D721Med (cell line): ENCODE measurements at regions not wholly inside any gene's neighbourhood (a gene's known extent, or its start where the extent isn't known, plus 50 kb on each side); places are given as distances from the start of the nearest gene placed in this dataset.

Experiments
- DNase-seq: peaks from one replicate; pipeline ENCODE4 v3.0.0; 2011; ENCODE audit warnings: low spot score; ENCODE audit not compliant: insufficient read length
- FAIRE-seq: peaks from 2 replicates; lab custom pipeline; 2011; peaks lifted over from hg19 to GRCh38; lab: Jason Lieb, UNC
- CTCF ChIP-seq: IDR thresholded peaks from 2 replicates; pipeline ENCODE4 v1.5.1; 2012; ENCODE audit warnings: mild to moderate bottlenecking, control low read depth; ENCODE audit not compliant: insufficient read depth; ENCODE audit errors: missing control alignments

DNA sequence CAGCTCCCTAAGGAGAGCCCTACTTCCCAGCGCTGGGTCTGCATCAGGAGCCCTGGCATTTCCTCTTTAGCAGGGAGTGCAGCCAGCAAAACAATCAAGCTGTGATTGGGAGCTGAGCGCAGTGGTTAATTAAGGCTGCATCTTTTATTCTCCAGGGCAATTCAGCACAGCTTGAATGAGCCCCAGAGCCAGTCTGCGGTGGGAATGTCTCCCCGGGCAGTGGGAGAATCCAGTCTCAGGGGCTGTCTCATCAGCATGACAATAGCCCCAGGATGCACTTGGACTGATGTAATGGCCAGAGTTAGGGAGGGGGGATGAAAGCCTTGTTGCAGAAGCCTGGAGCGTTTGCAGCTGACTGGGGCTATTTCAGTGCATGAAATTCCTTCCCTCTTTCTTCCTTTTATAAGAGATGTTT is 292.6 kb upstream of the SOX9 start:
- TF ChIP-seq CTCF = no peak
- no peak for DNase-seq
- no peak for FAIRE-seq

DNA sequence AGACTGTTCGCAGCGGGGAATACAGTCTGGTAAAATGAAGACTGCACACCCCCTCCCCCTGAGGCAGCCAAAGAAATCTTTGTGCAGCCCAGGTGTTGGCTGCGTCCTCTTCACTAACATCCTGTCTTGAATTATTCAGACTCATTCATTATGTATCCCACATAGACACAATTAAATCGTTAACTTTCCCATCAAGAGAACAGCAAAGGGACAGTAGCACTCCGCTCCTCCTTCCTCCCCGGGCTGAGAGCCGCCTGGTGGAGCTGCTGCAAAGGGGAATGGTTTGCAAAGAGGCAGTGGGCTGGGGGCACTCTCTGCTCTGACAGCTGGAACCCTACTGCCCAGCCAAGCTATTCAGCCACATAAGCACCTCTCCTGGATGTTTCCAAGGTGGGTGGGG is 290.0 kb upstream of the SOX9 start:
- DNase-seq (no peak), FAIRE-seq (no peak)
- TF ChIP-seq CTCF = no peak

- FAIRE-seq (no peak), DNase-seq (no peak)
- TF ChIP-seq CTCF = no peak
Measured at GRCh38 chr17:71842986-71843385, 277.8 kb upstream of the SOX9 start.

DNA sequence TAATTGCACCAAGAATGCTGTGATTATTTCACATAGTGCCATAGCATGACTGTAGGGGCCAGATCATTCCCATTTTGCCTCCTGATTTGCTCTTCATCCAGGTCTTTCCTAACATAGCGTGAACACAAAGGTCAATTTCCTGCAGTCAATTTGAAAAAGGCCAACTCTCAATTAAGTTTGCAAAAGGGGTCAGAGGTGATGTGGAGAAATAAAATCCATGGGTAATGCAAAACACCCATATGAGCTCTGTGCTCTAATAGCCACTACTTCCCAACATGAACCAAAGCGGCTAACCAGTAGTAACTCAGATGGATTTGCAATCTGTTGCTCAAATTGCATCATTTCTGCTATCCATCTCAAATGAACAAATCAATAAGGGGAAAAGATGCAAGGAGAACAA is 275.5 kb upstream of the SOX9 start:
- FAIRE-seq (no peak), DNase-seq (no peak)
- no peak for TF ChIP-seq CTCF

GRCh38 chr17:71846561-71847110 is 274.2 kb upstream of the SOX9 start:
- no peak for DNase-seq
- no peak for FAIRE-seq
- TF ChIP-seq CTCF = no peak

DNA sequence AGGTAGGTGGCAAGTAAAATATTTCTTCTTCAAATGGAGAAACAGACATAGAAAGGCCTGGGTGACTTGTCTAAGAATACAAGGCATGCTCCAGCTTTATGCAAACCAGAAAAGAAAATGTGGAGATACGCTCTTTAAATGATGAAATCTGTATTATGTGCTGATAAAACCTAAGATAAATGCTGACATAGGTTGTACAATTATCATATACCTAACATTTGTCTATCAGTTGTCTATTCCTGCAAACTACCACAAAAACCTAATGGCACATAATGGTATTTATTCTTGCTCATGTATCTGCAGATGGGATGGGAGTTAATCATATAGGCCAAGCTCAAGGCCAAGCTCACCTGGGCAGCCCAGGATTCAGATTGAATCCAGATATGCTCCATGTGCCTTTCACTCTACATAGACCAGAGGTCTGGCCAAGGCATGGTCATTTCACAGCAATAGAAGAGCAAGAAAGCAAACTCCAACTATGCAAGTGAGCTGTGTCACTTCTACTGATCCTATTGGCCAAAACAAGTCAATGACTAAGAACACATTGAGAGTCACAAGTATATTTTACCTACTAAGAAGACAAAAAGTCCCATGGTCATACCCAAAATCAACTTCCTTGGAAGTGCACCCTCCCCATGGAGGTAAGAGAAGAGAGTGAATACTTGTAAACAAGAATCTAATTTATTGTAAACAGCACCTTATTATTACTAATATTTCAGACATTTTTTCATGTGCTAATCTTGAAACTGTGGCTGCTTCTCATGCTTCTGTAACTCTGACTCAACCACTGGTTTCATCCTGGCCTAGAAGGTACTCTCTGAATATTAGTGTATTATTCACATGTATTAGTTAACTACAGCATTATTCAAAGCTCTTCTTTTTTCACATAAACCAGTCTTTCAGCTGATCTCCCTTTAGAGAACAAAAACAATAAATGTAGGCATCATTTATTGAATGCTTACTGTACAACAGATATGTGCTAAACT is 270.7 kb upstream of the SOX9 start:
- DNase-seq (no peak), FAIRE-seq (no peak)
- TF ChIP-seq CTCF = no peak

GRCh38 chr17:71850812-71851211 is 270.0 kb upstream of the SOX9 start:
- no peak for DNase-seq
- no peak for TF ChIP-seq CTCF
- no peak for FAIRE-seq
